ENCODE measurements at regions not wholly inside any gene's neighbourhood (a gene's known extent, or its start where the extent isn't known, plus 50 kb on each side); places are given as distances from the start of the nearest gene placed in this dataset.
"Not testable (repeated sequence)": the region's sequence is repeated elsewhere in the genome, so short reads cannot be mapped to it uniquely, and the experiment has no call there.

- no peak for TF ChIP-seq CTCF (conservative IDR thresholded peaks at IDR 0.05; ENCODE audit: low read depth, low read length)
- Histone ChIP-seq H3K4me2 (no peak overlapping the region), H3K9ac (no peak overlapping the region), H3K27ac (no peak overlapping the region), H4K20me1 (ENCODE audit: insufficient read depth) (no peaks in the 10 kb centered on the region), H3K36me3 (ENCODE audit: insufficient read depth) (no peaks in the 10 kb centered on the region), H3K4me1 (ENCODE audit: low read depth, poor library complexity, severe bottlenecking) (no peaks in the 10 kb centered on the region), H3K27me3 (ENCODE audit: insufficient read depth, low read depth) (no peaks in the 10 kb centered on the region), H3K4me3 (IDR thresholded peaks at IDR 0.05; ENCODE audit: insufficient read depth, low read depth, low read length) (no peak overlapping the region), H2AFZ (ENCODE audit: low read depth) (no peak overlapping the region), H3K79me2 (ENCODE audit: insufficient read depth, low read depth) (no peaks in the 10 kb centered on the region)
Observed at GRCh38 chr5:71924325-71924724, 182.9 kb upstream of the MAP1B start.

- TF ChIP-seq CTCF (conservative IDR thresholded peaks at IDR 0.05; ENCODE audit: low read depth, low read length) = no peak
- Histone ChIP-seq H3K27ac (no peak overlapping the region), H3K9ac (no peak overlapping the region), H3K4me1 (ENCODE audit: low read depth, poor library complexity, severe bottlenecking) (no peaks in the 10 kb centered on the region), H3K4me3 (IDR thresholded peaks at IDR 0.05; ENCODE audit: insufficient read depth, low read depth, low read length) (no peak overlapping the region), H3K79me2 (ENCODE audit: insufficient read depth, low read depth) (no peaks in the 10 kb centered on the region), H2AFZ (ENCODE audit: low read depth) (no peak overlapping the region), H4K20me1 (ENCODE audit: insufficient read depth) (no peaks in the 10 kb centered on the region), H3K4me2 (no peak overlapping the region), H3K36me3 (ENCODE audit: insufficient read depth) (no peaks in the 10 kb centered on the region), H3K27me3 (ENCODE audit: insufficient read depth, low read depth) (no peaks in the 10 kb centered on the region)
Observed at GRCh38 chr5:71924980-71925379, 182.3 kb upstream of the MAP1B start.

- no peak overlapping the region for H3K4me3 ChIP-seq (IDR thresholded peaks at IDR 0.05; ENCODE audit: insufficient read depth, low read depth, low read length)
- no peaks in the 10 kb centered on the region for H3K79me2 ChIP-seq (ENCODE audit: insufficient read depth, low read depth)
- no peaks in the 10 kb centered on the region for H4K20me1 ChIP-seq (ENCODE audit: insufficient read depth)
- no peaks in the 10 kb centered on the region for H3K36me3 ChIP-seq (ENCODE audit: insufficient read depth)
- no peak overlapping the region for H3K27ac ChIP-seq
- no peak overlapping the region for H3K4me2 ChIP-seq
- H3K9ac ChIP-seq = no peak overlapping the region
- H2AFZ ChIP-seq (ENCODE audit: low read depth) = no peak overlapping the region
- TF ChIP-seq CTCF (conservative IDR thresholded peaks at IDR 0.05; ENCODE audit: low read depth, low read length) = no peak
- no peaks in the 10 kb centered on the region for H3K4me1 ChIP-seq (ENCODE audit: low read depth, poor library complexity, severe bottlenecking)
- H3K27me3 ChIP-seq (ENCODE audit: insufficient read depth, low read depth) = no peaks in the 10 kb centered on the region
Observed at GRCh38 chr5:71925608-71926091, 181.6 kb upstream of the MAP1B start.

- Histone ChIP-seq H3K79me2 (ENCODE audit: insufficient read depth, low read depth) (no peaks in the 10 kb centered on the region), H3K4me3 (IDR thresholded peaks at IDR 0.05; ENCODE audit: insufficient read depth, low read depth, low read length) (no peak overlapping the region), H3K4me2 (no peak overlapping the region), H4K20me1 (ENCODE audit: insufficient read depth) (no peaks in the 10 kb centered on the region), H3K36me3 (ENCODE audit: insufficient read depth) (no peaks in the 10 kb centered on the region), H3K4me1 (ENCODE audit: low read depth, poor library complexity, severe bottlenecking) (no peaks in the 10 kb centered on the region), H3K27ac (no peak overlapping the region), H3K27me3 (ENCODE audit: insufficient read depth, low read depth) (no peaks in the 10 kb centered on the region), H2AFZ (ENCODE audit: low read depth) (no peak overlapping the region), H3K9ac (no peak overlapping the region)
- no peak for TF ChIP-seq CTCF (conservative IDR thresholded peaks at IDR 0.05; ENCODE audit: low read depth, low read length)
Observed at GRCh38 chr5:71929003-71929402, 178.3 kb upstream of the MAP1B start.

- not testable (repeated sequence) for H3K36me3 ChIP-seq (ENCODE audit: insufficient read depth); H3K4me3 ChIP-seq (IDR thresholded peaks at IDR 0.05; ENCODE audit: insufficient read depth, low read depth, low read length); H4K20me1 ChIP-seq (ENCODE audit: insufficient read depth); H3K9ac ChIP-seq; H3K27ac ChIP-seq; H3K4me1 ChIP-seq (ENCODE audit: low read depth, poor library complexity, severe bottlenecking); H3K79me2 ChIP-seq (ENCODE audit: insufficient read depth, low read depth); H3K4me2 ChIP-seq; H2AFZ ChIP-seq (ENCODE audit: low read depth); H3K27me3 ChIP-seq (ENCODE audit: insufficient read depth, low read depth)
Observed at GRCh38 chr5:71930554-71930953, 176.7 kb upstream of the MAP1B start.

Data from KMS-11 (cell line).